ENCODE measurements at regions not wholly inside any gene's neighbourhood (a gene's known extent, or its start where the extent isn't known, plus 50 kb on each side); places are given as distances from the start of the nearest gene placed in this dataset.

DNA sequence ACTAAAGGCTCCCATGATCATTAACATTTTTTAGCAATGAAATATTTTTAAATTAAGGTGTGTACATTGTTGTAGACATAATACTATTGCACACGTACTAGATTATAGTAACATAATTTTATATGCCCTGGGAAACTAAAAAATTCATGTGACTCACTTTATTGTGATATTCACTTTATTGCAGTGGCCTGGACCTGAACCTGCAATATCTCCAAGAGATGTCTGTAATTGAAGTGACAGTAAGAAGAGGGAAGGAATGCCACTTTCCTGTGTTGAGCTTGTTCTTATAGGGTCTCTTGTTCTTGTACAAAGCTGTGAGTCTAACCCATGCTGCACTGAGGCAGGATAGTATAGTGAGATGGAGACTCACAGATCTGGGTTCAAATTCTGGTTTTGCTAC is 66.9 kb upstream of the USP24 start:
- Histone ChIP-seq H3K9me3 (ENCODE audit: control insufficient read depth, low read length) (no peaks in the 10 kb centered on the region), H3K4me1 (ENCODE audit: control insufficient read depth, insufficient read depth, low read length, poor library complexity, severe bottlenecking) (peaks cover 4% of the 10 kb centered on the region), H3K27ac (ENCODE audit: insufficient read depth, low read length, poor library complexity, severe bottlenecking) (no peak overlapping the region), H3K27me3 (replicated peaks; ENCODE audit: control insufficient read depth, insufficient read depth, low read length, poor library complexity, severe bottlenecking) (no peaks in the 10 kb centered on the region), H3K36me3 (ENCODE audit: control insufficient read depth, insufficient read depth, low read length) (no peaks in the 10 kb centered on the region), H3K4me3 (ENCODE audit: insufficient read depth, low read depth, low read length, poor library complexity, severe bottlenecking) (no peak overlapping the region)
- no peak for DNase-seq

DNA sequence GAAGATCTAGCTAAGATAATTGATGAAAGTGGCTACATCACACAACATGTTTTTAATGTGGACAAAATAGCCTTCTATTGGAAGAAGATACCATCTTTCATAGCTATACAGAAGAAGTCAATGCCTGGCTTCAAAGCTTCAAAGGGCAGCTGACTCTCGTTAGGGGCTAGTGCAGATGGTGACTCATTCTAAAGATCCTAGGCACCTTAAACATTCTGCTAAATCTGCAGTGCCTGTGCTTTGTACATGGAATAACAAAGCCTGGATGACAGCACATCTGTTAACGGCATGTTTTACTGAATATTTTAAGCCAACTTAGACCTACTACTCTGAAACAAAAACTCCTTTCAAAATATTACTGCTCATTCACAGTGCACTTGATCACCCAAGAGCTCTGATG is 65.6 kb upstream of the USP24 start:
- Histone ChIP-seq H3K27ac (ENCODE audit: insufficient read depth, low read length, poor library complexity, severe bottlenecking) (no peak overlapping the region), H3K36me3 (ENCODE audit: control insufficient read depth, insufficient read depth, low read length) (no peaks in the 10 kb centered on the region), H3K4me1 (ENCODE audit: control insufficient read depth, insufficient read depth, low read length, poor library complexity, severe bottlenecking) (peaks cover 4% of the 10 kb centered on the region), H3K27me3 (replicated peaks; ENCODE audit: control insufficient read depth, insufficient read depth, low read length, poor library complexity, severe bottlenecking) (no peaks in the 10 kb centered on the region), H3K4me3 (ENCODE audit: insufficient read depth, low read depth, low read length, poor library complexity, severe bottlenecking) (no peak overlapping the region), H3K9me3 (ENCODE audit: control insufficient read depth, low read length) (no peaks in the 10 kb centered on the region)
- no peak for DNase-seq

DNA sequence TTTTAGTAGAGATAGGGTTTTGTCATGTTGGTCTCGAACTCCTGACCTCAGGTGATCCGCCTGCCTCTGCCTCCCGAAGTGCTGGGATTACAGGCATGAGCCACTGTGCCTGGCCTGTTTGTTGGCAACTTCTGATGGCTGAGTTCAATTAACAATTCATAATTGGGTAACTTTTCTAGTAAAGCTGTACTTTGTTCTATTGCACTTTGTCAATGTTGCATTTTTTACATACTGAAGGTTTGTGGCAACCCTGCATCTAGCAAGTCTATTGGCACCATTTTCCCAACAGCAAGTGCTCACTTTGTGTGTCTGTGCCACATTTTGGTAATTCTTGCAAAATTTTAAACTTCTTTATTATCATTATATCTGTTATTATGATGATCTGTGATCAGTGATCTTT is 64.5 kb upstream of the USP24 start:
- Histone ChIP-seq H3K36me3 (ENCODE audit: control insufficient read depth, insufficient read depth, low read length) (no peaks in the 10 kb centered on the region), H3K9me3 (ENCODE audit: control insufficient read depth, low read length) (no peaks in the 10 kb centered on the region), H3K27me3 (replicated peaks; ENCODE audit: control insufficient read depth, insufficient read depth, low read length, poor library complexity, severe bottlenecking) (no peaks in the 10 kb centered on the region), H3K27ac (ENCODE audit: insufficient read depth, low read length, poor library complexity, severe bottlenecking) (no peak overlapping the region), H3K4me3 (ENCODE audit: insufficient read depth, low read depth, low read length, poor library complexity, severe bottlenecking) (no peak overlapping the region), H3K4me1 (ENCODE audit: control insufficient read depth, insufficient read depth, low read length, poor library complexity, severe bottlenecking) (peaks cover 4% of the 10 kb centered on the region)
- no peak for DNase-seq

DNA sequence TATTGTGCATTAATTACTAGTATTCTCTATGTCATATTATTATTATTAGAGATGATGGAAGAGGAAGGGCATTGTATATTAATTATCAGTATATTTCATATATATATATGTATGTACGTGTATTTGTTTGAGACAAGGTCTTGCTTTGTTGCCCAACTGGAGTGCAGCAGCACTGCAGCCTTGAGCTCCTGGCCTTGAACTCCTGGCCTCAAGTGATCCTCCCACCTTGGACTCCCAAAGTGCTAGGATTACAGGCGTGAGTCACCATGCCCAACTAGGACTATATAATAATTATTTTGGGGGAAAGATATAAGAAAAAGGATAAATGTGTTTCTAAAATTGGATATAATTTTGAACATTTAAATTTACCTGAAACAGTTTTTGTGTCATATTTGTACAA is 63.2 kb upstream of the USP24 start:
- peaks cover 4% of the 10 kb centered on the region for H3K4me1 ChIP-seq (ENCODE audit: control insufficient read depth, insufficient read depth, low read length, poor library complexity, severe bottlenecking)
- no peak overlapping the region for H3K4me3 ChIP-seq (ENCODE audit: insufficient read depth, low read depth, low read length, poor library complexity, severe bottlenecking)
- H3K9me3 ChIP-seq (ENCODE audit: control insufficient read depth, low read length), result no peaks in the 10 kb centered on the region
- H3K36me3 ChIP-seq (ENCODE audit: control insufficient read depth, insufficient read depth, low read length), result no peaks in the 10 kb centered on the region
- no peaks in the 10 kb centered on the region for H3K27me3 ChIP-seq (replicated peaks; ENCODE audit: control insufficient read depth, insufficient read depth, low read length, poor library complexity, severe bottlenecking)
- DNase-seq, result no peak
- no peak overlapping the region for H3K27ac ChIP-seq (ENCODE audit: insufficient read depth, low read length, poor library complexity, severe bottlenecking)

DNA sequence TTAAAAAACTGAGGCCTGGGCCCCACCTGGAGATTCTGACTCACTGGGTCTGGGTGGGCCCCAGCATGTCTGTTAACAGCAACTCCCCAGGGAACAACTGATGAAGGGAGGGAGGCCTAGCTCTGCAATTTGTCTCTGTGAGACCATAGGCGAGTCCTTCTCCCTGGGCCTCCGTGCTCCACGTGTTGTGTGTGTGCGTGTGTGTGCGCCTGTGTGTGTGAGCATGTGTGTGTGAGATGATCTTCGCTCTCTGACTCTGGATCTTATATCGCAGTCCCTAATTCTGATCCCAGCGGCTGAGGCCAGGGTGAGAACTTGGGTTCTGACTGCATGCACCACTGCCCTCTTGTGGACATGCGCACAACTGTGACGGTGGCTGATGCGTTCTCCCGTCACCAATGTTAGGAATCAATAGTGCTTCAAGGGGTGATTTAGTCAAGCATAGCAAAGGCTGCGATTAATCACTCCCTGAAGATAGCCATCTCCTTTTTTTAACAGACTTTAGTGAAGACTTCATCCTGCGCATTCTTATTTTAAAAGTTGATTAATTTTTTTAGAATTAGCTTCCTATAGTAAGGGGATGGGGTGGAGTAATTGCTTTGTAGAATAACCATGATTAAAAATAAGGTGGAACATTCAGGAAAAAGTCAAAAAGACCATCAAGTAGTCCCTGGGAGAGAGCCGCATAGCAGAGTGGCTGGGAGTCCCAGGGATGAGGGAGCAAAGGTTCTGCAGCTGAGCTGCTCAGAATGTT is 62.4 kb upstream of the USP24 start:
- Histone ChIP-seq H3K36me3 (ENCODE audit: control insufficient read depth, insufficient read depth, low read length) (no peaks in the 10 kb centered on the region), H3K4me1 (ENCODE audit: control insufficient read depth, insufficient read depth, low read length, poor library complexity, severe bottlenecking) (peaks cover 4% of the 10 kb centered on the region), H3K27ac (ENCODE audit: insufficient read depth, low read length, poor library complexity, severe bottlenecking) (no peak overlapping the region), H3K9me3 (ENCODE audit: control insufficient read depth, low read length) (no peaks in the 10 kb centered on the region), H3K27me3 (replicated peaks; ENCODE audit: control insufficient read depth, insufficient read depth, low read length, poor library complexity, severe bottlenecking) (no peaks in the 10 kb centered on the region), H3K4me3 (ENCODE audit: insufficient read depth, low read depth, low read length, poor library complexity, severe bottlenecking) (no peak overlapping the region)
- peak; percentile 39 to 64 (median 44) for DNase-seq

DNA sequence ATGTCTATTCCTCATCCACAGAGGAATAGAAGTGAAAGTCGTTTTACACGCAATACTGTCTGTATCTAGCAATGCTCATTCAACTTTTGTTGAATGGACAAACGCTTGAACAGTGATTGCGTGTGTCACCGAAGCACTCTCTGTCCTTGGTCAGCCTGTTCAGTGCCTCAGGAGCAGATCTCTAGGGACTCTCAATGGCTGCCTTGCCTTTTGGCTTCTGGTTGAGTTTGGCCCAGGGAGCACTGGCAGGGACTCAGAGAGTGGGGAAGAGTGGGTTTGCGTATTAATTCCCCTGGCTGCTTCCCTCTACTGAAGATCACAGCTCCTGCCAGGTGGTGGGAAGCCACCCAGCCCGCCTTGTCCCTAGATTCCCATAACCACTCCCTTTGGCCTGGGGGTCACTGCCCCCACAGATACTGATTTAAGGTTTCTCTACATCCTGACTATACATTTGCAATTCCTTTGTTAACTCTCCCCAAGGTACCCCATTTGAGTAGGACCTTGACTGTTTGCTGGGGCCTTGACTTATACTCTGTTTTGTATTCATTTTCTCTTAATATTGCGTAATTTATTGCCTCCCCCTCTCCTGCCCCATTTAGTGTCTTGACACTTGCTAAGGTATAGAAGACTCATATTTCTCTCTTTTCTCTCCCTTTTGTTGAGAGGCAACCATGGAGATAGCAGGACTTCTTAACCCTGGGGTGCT is 61.7 kb upstream of the USP24 start:
- no peak overlapping the region for H3K4me3 ChIP-seq (ENCODE audit: insufficient read depth, low read depth, low read length, poor library complexity, severe bottlenecking)
- peaks cover 4% of the 10 kb centered on the region for H3K4me1 ChIP-seq (ENCODE audit: control insufficient read depth, insufficient read depth, low read length, poor library complexity, severe bottlenecking)
- no peak overlapping the region for H3K27ac ChIP-seq (ENCODE audit: insufficient read depth, low read length, poor library complexity, severe bottlenecking)
- H3K27me3 ChIP-seq (replicated peaks; ENCODE audit: control insufficient read depth, insufficient read depth, low read length, poor library complexity, severe bottlenecking), result no peaks in the 10 kb centered on the region
- no peaks in the 10 kb centered on the region for H3K36me3 ChIP-seq (ENCODE audit: control insufficient read depth, insufficient read depth, low read length)
- no peaks in the 10 kb centered on the region for H3K9me3 ChIP-seq (ENCODE audit: control insufficient read depth, low read length)
- no peak for DNase-seq

DNA sequence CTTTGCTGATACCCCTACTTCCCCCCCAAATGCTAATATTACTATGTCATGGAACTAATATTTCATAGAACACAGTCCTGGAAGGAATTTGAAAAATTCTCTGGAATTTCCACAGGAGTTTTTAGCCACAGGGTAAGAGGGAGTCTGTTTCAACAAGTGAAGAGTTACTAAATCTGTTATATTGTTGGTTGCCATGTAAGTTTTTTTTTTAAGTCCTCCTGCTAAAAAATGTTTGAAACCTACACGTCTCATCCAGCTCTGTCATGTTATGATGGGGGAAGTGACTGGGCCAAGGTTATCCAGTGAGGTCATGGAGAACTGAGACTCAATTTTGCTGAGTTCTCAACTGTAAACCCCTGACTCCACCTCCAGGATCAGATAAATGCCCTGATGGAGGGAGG is 60.8 kb upstream of the USP24 start:
- H3K27me3 ChIP-seq (replicated peaks; ENCODE audit: control insufficient read depth, insufficient read depth, low read length, poor library complexity, severe bottlenecking), result no peaks in the 10 kb centered on the region
- H3K4me1 ChIP-seq (ENCODE audit: control insufficient read depth, insufficient read depth, low read length, poor library complexity, severe bottlenecking), result peaks cover 4% of the 10 kb centered on the region
- no peak overlapping the region for H3K27ac ChIP-seq (ENCODE audit: insufficient read depth, low read length, poor library complexity, severe bottlenecking)
- no peak for DNase-seq
- no peak overlapping the region for H3K4me3 ChIP-seq (ENCODE audit: insufficient read depth, low read depth, low read length, poor library complexity, severe bottlenecking)
- no peaks in the 10 kb centered on the region for H3K9me3 ChIP-seq (ENCODE audit: control insufficient read depth, low read length)
- no peaks in the 10 kb centered on the region for H3K36me3 ChIP-seq (ENCODE audit: control insufficient read depth, insufficient read depth, low read length)

DNA sequence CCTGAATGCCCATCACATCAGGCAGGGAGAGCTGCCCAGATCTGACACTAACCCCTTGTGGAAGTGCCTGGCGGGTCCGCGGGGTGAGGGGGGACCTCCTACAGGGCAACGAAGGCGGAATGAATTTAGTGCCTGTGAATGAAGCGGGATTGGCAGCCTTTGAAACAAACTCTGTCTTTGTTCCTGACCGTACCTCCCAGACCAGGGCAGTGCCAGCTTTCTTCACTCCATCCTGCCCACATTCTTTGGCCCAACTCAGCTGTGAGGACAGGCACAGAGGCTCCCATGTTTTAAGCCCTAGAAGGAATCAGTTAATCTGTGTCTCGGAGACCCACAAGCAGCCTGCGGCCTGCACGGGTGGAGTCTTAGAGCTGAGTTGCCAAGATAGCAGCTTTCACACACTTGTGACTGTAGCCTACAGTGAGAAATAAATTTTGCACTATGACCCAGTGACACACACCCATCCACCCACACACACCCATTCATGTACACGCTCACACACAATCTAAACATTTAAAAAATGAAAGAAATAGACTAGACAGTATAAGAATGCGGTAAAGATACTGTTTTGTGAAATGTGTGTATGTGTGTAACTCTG is 60.1 kb upstream of the USP24 start:
- Histone ChIP-seq H3K36me3 (ENCODE audit: control insufficient read depth, insufficient read depth, low read length) (no peaks in the 10 kb centered on the region), H3K27me3 (replicated peaks; ENCODE audit: control insufficient read depth, insufficient read depth, low read length, poor library complexity, severe bottlenecking) (no peaks in the 10 kb centered on the region), H3K9me3 (ENCODE audit: control insufficient read depth, low read length) (no peaks in the 10 kb centered on the region), H3K27ac (ENCODE audit: insufficient read depth, low read length, poor library complexity, severe bottlenecking) (no peak overlapping the region), H3K4me3 (ENCODE audit: insufficient read depth, low read depth, low read length, poor library complexity, severe bottlenecking) (no peak overlapping the region), H3K4me1 (ENCODE audit: control insufficient read depth, insufficient read depth, low read length, poor library complexity, severe bottlenecking) (peaks cover 4% of the 10 kb centered on the region)
- no peak for DNase-seq

DNA sequence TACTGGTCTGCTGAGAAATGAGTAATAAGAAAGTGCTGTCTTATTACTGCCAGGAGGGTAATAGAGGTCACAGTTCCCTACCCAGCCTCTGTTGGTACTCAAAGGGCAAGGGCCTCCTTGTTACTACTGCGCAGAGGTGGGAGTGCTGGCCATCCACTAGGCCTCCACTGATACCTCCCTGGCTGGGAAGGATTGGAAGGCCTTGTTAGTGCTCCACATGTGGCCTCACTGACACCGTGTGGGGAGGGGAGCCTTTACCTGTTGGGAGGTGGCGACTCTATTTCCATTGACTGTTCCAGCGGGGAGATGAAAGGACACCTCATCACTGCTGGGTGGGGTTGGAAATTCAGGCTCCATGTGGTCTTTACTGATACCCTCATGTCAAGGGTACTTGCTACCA is 57.8 kb upstream of the USP24 start:
- H3K9me3 ChIP-seq (ENCODE audit: control insufficient read depth, low read length), result no peaks in the 10 kb centered on the region
- H3K4me1 ChIP-seq (ENCODE audit: control insufficient read depth, insufficient read depth, low read length, poor library complexity, severe bottlenecking), result peaks cover 4% of the 10 kb centered on the region
- H3K27me3 ChIP-seq (replicated peaks; ENCODE audit: control insufficient read depth, insufficient read depth, low read length, poor library complexity, severe bottlenecking), result no peaks in the 10 kb centered on the region
- no peaks in the 10 kb centered on the region for H3K36me3 ChIP-seq (ENCODE audit: control insufficient read depth, insufficient read depth, low read length)
- no peak overlapping the region for H3K4me3 ChIP-seq (ENCODE audit: insufficient read depth, low read depth, low read length, poor library complexity, severe bottlenecking)
- no peak for DNase-seq
- H3K27ac ChIP-seq (ENCODE audit: insufficient read depth, low read length, poor library complexity, severe bottlenecking), result no peak overlapping the region
